Endothelial cell of umbilical vein (primary cell): ENCODE measurements at regions not wholly inside any gene's neighbourhood (a gene's known extent, or its start where the extent isn't known, plus 50 kb on each side); places are given as distances from the start of the nearest gene placed in this dataset.

Source experiments
- BruUV-seq: library from RNA; stranded (reverse); fragments of 400-500 nt; replicated peaks from 2 replicates; lab custom pipeline; 2021; lab: Mats Ljungman, UMichigan
- CTCF ChIA-PET: fragments of 300-600, 350-600 bp; sonication (Branson Sonifier 250); formaldehyde crosslinking; loops from one replicate; lab custom pipeline; 2021; ENCODE audit warnings: antibody characterized with exemption, inconsistent platforms; lab: Charles Lee
- POLR2A ChIA-PET: fragments of 300-600, 350-600 bp; sonication (Branson Sonifier 250); formaldehyde crosslinking; loops from one replicate; lab custom pipeline; 2021; ENCODE audit warnings: antibody characterized with exemption, inconsistent platforms; lab: Charles Lee
- DNase-seq: peaks from one replicate; pipeline ENCODE4 v3.0.0-alpha.2; 2011; ENCODE audit warnings: low read depth, low spot score
- FAIRE-seq: peaks from 2 replicates; lab custom pipeline; 2011; peaks lifted over from hg19 to GRCh38; lab: Jason Lieb, UNC
- H2AFZ ChIP-seq: 2 replicates; pipeline ENCODE4 v1.6.0; 2012; ENCODE audit warnings: low read depth, low read length, control low read depth, inconsistent platforms
- H3K27ac ChIP-seq: 2 replicates; pipeline ENCODE4 v1.5.1; 2011; ENCODE audit warnings: low read depth, mild to moderate bottlenecking, control low read depth, low read length, moderate library complexity; ENCODE audit not compliant: insufficient read depth
- H3K27me3 ChIP-seq, 2 experiments: 2 replicates each; pipeline versions ENCODE4 v1.6.0 to v1.6.1; 2011; ENCODE audit warnings: low read length in 2 of 2, mixed read lengths in 1 of 2; ENCODE audit not compliant: control insufficient read depth in 2 of 2, insufficient read depth in 2 of 2
- H3K36me3 ChIP-seq, 2 experiments: 2 replicates in 1 of 2; 3 replicates in 1 of 2; pipeline ENCODE4 v1.5.1; 2011; ENCODE audit warnings: low read length in 2 of 2, mild to moderate bottlenecking in 1 of 2, moderate library complexity in 1 of 2; ENCODE audit not compliant: control insufficient read depth in 2 of 2, insufficient read depth in 2 of 2; ENCODE audit errors: extremely low read depth in 1 of 2
- H3K4me1 ChIP-seq: 3 replicates; pipeline ENCODE4 v1.5.1; 2011; ENCODE audit warnings: mild to moderate bottlenecking, low read length; ENCODE audit not compliant: control insufficient read depth, insufficient read depth; ENCODE audit errors: extremely low read depth
- H3K4me2 ChIP-seq: 2 replicates; pipeline ENCODE4 v1.6.1; 2011; ENCODE audit warnings: low read length, control low read depth, mixed read lengths; ENCODE audit not compliant: insufficient read depth
- H3K4me3 ChIP-seq, 3 experiments: fragments of 200-600 bp in 1 of 3; sonication (generic), shearing (Covaris generic) in 1 of 3; replicated peaks in 1 of 3; 2 replicates each; pipeline ENCODE4 v1.5.1; 2011 to 2016; ENCODE audit warnings: control low read depth in 3 of 3, low read length in 3 of 3, mild to moderate bottlenecking in 2 of 3, inconsistent platforms in 1 of 3, low read depth in 1 of 3, moderate library complexity in 1 of 3; ENCODE audit not compliant: insufficient read depth in 1 of 3
- H3K79me2 ChIP-seq: 2 replicates; pipeline ENCODE4 v1.6.0; 2012; ENCODE audit warnings: low read length, inconsistent platforms; ENCODE audit not compliant: control insufficient read depth, insufficient read depth
- H3K9ac ChIP-seq: replicated peaks from 2 replicates; pipeline ENCODE3; 2011; ENCODE audit warnings: low read length, control low read depth; ENCODE audit not compliant: insufficient read depth; ENCODE audit errors: extremely low read depth
- H3K9me1 ChIP-seq: replicated peaks from 3 replicates; pipeline ENCODE4 v1.6.0; 2011; ENCODE audit warnings: mild to moderate bottlenecking, low read length; ENCODE audit not compliant: control insufficient read depth, insufficient read depth; ENCODE audit errors: extremely low read depth
- H3K9me3 ChIP-seq: replicated peaks from 2 replicates; pipeline ENCODE4 v1.5.1; 2012; ENCODE audit warnings: low read length, inconsistent platforms; ENCODE audit not compliant: control insufficient read depth, insufficient read depth
- H4K20me1 ChIP-seq: replicated peaks from 2 replicates; pipeline ENCODE3; 2011; ENCODE audit warnings: mild to moderate bottlenecking, low read length; ENCODE audit not compliant: control insufficient read depth, insufficient read depth; ENCODE audit errors: extremely low read depth
- CTCF ChIP-seq, 2 donors: IDR thresholded peaks; 1 replicate in 1 of 2; 2 replicates in 1 of 2; pipeline ENCODE4 v1.5.1; 2011; ENCODE audit warnings: low read length in 2 of 2, mild to moderate bottlenecking in 2 of 2, moderate library complexity in 2 of 2, control low read depth in 1 of 2, inconsistent platforms in 1 of 2, low read depth in 1 of 2; ENCODE audit not compliant: insufficient read depth in 1 of 2; ENCODE audit errors: extremely low read depth in 1 of 2
- EZH2 ChIP-seq: IDR thresholded peaks from 2 replicates; pipeline ENCODE4 v1.6.1; 2012; ENCODE audit warnings: borderline replicate concordance, low read depth, mild to moderate bottlenecking, moderate library complexity, low read length, inconsistent platforms; ENCODE audit not compliant: severe bottlenecking
- FOS ChIP-seq: IDR thresholded peaks from 2 replicates; pipeline ENCODE4 v1.6.1; 2011; ENCODE audit warnings: mild to moderate bottlenecking, low read length, moderate library complexity, borderline replicate concordance; ENCODE audit not compliant: insufficient read depth
- GATA2 ChIP-seq: IDR thresholded peaks from 2 replicates; pipeline ENCODE4 v1.7.0; 2011; ENCODE audit warnings: low read depth, mild to moderate bottlenecking, moderate library complexity, mixed read lengths, low read length; ENCODE audit not compliant: insufficient read length, insufficient read depth
- JUN ChIP-seq: IDR thresholded peaks from 2 replicates; pipeline ENCODE4 v1.6.1; 2011; ENCODE audit warnings: borderline replicate concordance, low read depth; ENCODE audit not compliant: insufficient read length, insufficient read depth
- MAX ChIP-seq: IDR thresholded peaks from 2 replicates; pipeline ENCODE4 v1.6.1; 2011; ENCODE audit not compliant: insufficient read depth, insufficient read length
- MYC ChIP-seq: IDR thresholded peaks from one replicate; pipeline ENCODE4 v1.6.1; 2011; ENCODE audit warnings: mild to moderate bottlenecking, low read depth, low read length
- POLR2A ChIP-seq: IDR thresholded peaks from 2 replicates; pipeline ENCODE4 v1.6.1; 2012; ENCODE audit warnings: low read depth, mild to moderate bottlenecking, control low read depth, low read length
- POLR2AphosphoS5 ChIP-seq: IDR thresholded peaks from 2 replicates; pipeline ENCODE4 v1.6.1; 2012; ENCODE audit warnings: low read depth, mild to moderate bottlenecking, control low read depth, low read length, moderate library complexity; ENCODE audit not compliant: insufficient read depth
- dilution Hi-C: fragments of 300-500 bp; cut with MboI; formaldehyde crosslinking; loops from one replicate; pipeline ENCODE4 v1.15.0; 2019; ENCODE audit warnings: low sequenced_read_pairs; ENCODE audit not compliant: extremely low pct_ligation_motif_present
- intact Hi-C: fragments of 100-400 bp; cut with micrococcal nuclease; formaldehyde crosslinking; loops from one replicate; pipeline ENCODE4 v1.10.0; 2022

- H3K9me3 ChIP-seq = no peaks in the 10 kb centered on the region
- H3K4me1 ChIP-seq = peaks cover 30% of the 10 kb centered on the region
- H2AFZ ChIP-seq = peak overlapping the region; percentile 32
- H3K36me3 ChIP-seq = no peaks in the 10 kb centered on the region
- H4K20me1 ChIP-seq = no peaks in the 10 kb centered on the region
- dilution Hi-C loops (no loop called here), intact Hi-C loops (loop anchor here (2.0 to 5.0 kb wide), 2 partner anchors 52 to 179 kb away; no protein-coding TSS in a partner anchor)
- H3K4me2 ChIP-seq = no peak overlapping the region
- no TSS peak for BruUV-seq
- H3K79me2 ChIP-seq = no peaks in the 10 kb centered on the region
- DNase-seq (no peak), FAIRE-seq (no peak)
- POLR2A ChIA-PET = no interaction called here
- no peak overlapping the region for H3K4me3 ChIP-seq
- TF ChIP-seq MAX (no peak), EZH2 (no peak), MYC (no peak), POLR2A (no peak), GATA2 (no peak), FOS (no peak), POLR2AphosphoS5 (no peak), CTCF (IDR thresholded peaks at IDR 0.05; ENCODE audit: extremely low read depth in 1 of 2, insufficient read depth in 1 of 2, low read depth in 1 of 2, low read length in 2 of 2) (no peak), JUN (no peak)
- CTCF ChIA-PET = interaction anchor here (1.4 to 3.0 kb wide), 3 partner anchors 8 to 257 kb away, joined by 4 to 13 read pairs (median 6); partner anchors contain the start of gene MYLIP
- H3K9me1 ChIP-seq = no peaks in the 10 kb centered on the region
- H3K27ac ChIP-seq = peak overlapping the region; percentile 9
- H3K27me3 ChIP-seq = no peaks in the 10 kb centered on the region
- no peak overlapping the region for H3K9ac ChIP-seq
Measured at GRCh38 chr6:15871276-15871675, 208.4 kb upstream of the DTNBP1 start.
